Fibroblast of lung (primary cell): ENCODE measurements at regions not wholly inside any gene's neighbourhood (a gene's known extent, or its start where the extent isn't known, plus 50 kb on each side); places are given as distances from the start of the nearest gene placed in this dataset.

Experiments used
- EZH2 ChIP-seq: IDR thresholded peaks from 2 replicates; pipeline ENCODE4 v1.5.1; 2012; ENCODE audit warnings: low read length, control low read depth, mild to moderate bottlenecking; ENCODE audit errors: missing control alignments
- TF ChIP-seq, protein P1 (sequence below), 2 donors: IDR thresholded peaks in 1 of 2; conservative IDR thresholded peaks in 1 of 2; 1 replicate in 1 of 2; 2 replicates in 1 of 2; pipeline ENCODE4 v1.5.1; 2011 to 2012; ENCODE audit warnings: low read length in 2 of 2, control low read depth in 1 of 2, inconsistent platforms in 1 of 2, low read depth in 1 of 2, mild to moderate bottlenecking in 1 of 2

- TF ChIP-seq, protein P1, sequence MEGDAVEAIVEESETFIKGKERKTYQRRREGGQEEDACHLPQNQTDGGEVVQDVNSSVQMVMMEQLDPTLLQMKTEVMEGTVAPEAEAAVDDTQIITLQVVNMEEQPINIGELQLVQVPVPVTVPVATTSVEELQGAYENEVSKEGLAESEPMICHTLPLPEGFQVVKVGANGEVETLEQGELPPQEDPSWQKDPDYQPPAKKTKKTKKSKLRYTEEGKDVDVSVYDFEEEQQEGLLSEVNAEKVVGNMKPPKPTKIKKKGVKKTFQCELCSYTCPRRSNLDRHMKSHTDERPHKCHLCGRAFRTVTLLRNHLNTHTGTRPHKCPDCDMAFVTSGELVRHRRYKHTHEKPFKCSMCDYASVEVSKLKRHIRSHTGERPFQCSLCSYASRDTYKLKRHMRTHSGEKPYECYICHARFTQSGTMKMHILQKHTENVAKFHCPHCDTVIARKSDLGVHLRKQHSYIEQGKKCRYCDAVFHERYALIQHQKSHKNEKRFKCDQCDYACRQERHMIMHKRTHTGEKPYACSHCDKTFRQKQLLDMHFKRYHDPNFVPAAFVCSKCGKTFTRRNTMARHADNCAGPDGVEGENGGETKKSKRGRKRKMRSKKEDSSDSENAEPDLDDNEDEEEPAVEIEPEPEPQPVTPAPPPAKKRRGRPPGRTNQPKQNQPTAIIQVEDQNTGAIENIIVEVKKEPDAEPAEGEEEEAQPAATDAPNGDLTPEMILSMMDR (conservative IDR thresholded peaks at IDR 0.05 in 1 of 2, IDR thresholded peaks at IDR 0.05 in 1 of 2; ENCODE audit: low read depth in 1 of 2, low read length in 2 of 2): no peak
- no peak for TF ChIP-seq EZH2
These were observed 281.9 kb downstream of the ZEB2 start for GRCh38 chr2:144237830-144238627.
